RWPE2 (cell line): ENCODE measurements at regions not wholly inside any gene's neighbourhood (a gene's known extent, or its start where the extent isn't known, plus 50 kb on each side); places are given as distances from the start of the nearest gene placed in this dataset.

Experiments
- ATAC-seq: fragments of 200-7000 bp; cut with Tn5 transposase; 3 replicates; pipeline ENCODE4 v1.9.1; 2021; ENCODE audit warnings: low read depth
- DNase-seq: peaks from one replicate; pipeline ENCODE4 v3.0.0-alpha.2; 2020; ENCODE audit warnings: low spot score
- H3K27ac ChIP-seq: fragments of 450-650 bp; 2 replicates; pipeline ENCODE4 v1.5.1; 2017; ENCODE audit warnings: mild to moderate bottlenecking; ENCODE audit not compliant: poor library complexity, severe bottlenecking
- H3K27me3 ChIP-seq: fragments of 250-450 bp; sonication (Bioruptor Pico); 2 replicates; pipeline ENCODE4 v1.5.1; 2021; ENCODE audit warnings: mild to moderate bottlenecking, moderate library complexity; ENCODE audit not compliant: insufficient read depth, poor library complexity, severe bottlenecking
- H3K36me3 ChIP-seq: fragments of 250-450 bp; sonication (Bioruptor Pico); 2 replicates; pipeline ENCODE4 v1.5.1; 2020; ENCODE audit warnings: low read depth, mild to moderate bottlenecking, moderate library complexity
- H3K4me1 ChIP-seq: fragments of 250-450 bp; sonication (Bioruptor Pico); 2 replicates; pipeline ENCODE4 v1.5.1; 2021; ENCODE audit warnings: mild to moderate bottlenecking, moderate library complexity; ENCODE audit not compliant: insufficient read depth, poor library complexity, severe bottlenecking
- H3K4me3 ChIP-seq: fragments of 250-450 bp; sonication (Bioruptor Pico); 2 replicates; pipeline ENCODE4 v1.5.1; 2021; ENCODE audit warnings: mild to moderate bottlenecking, moderate library complexity; ENCODE audit not compliant: severe bottlenecking
- H3K9me3 ChIP-seq: fragments of 250-450 bp; sonication (Bioruptor Pico); 2 replicates; pipeline ENCODE4 v1.5.1; 2021; ENCODE audit warnings: mild to moderate bottlenecking, moderate library complexity; ENCODE audit not compliant: severe bottlenecking
- CTCF ChIP-seq: fragments of 450-650 bp; IDR thresholded peaks from one replicate; pipeline ENCODE4 v1.5.1; 2017; ENCODE audit warnings: mild to moderate bottlenecking, moderate library complexity; ENCODE audit not compliant: poor library complexity, severe bottlenecking

GRCh38 chr20:62531046-62531838 is 55.4 kb upstream of the GATA5 start:
- H3K4me3 ChIP-seq, result no peak overlapping the region
- H3K9me3 ChIP-seq, result no peaks in the 10 kb centered on the region
- ATAC-seq, result no peak

GRCh38 chr20:62532921-62533320 is 57.1 kb upstream of the GATA5 start:
- Histone ChIP-seq H3K27ac (no peak overlapping the region), H3K4me1 (no peaks in the 10 kb centered on the region), H3K36me3 (no peaks in the 10 kb centered on the region), H3K9me3 (no peaks in the 10 kb centered on the region), H3K4me3 (no peak overlapping the region), H3K27me3 (peaks cover 59% of the 10 kb centered on the region)
- ATAC-seq, result no peak
- no peak for DNase-seq
- no peak for TF ChIP-seq CTCF

More at GRCh38 chr20:62531046-62531838, 55.4 kb upstream of the GATA5 start:
- Histone ChIP-seq H3K27ac (no peak overlapping the region), H3K27me3 (peaks cover 70% of the 10 kb centered on the region), H3K36me3 (no peaks in the 10 kb centered on the region), H3K4me1 (no peaks in the 10 kb centered on the region)
- DNase-seq, result no peak
- no peak for TF ChIP-seq CTCF

- no peak for ATAC-seq
These were observed 58.0 kb upstream of the GATA5 start for GRCh38 chr20:62533591-62534495.

GRCh38 chr20:62534526-62535221 is 58.9 kb upstream of the GATA5 start:
- no peaks in the 10 kb centered on the region for H3K9me3 ChIP-seq
- no peaks in the 10 kb centered on the region for H3K4me1 ChIP-seq
- DNase-seq (no peak), ATAC-seq (no peak)
- H3K27ac ChIP-seq, result no peak overlapping the region
- H3K4me3 ChIP-seq, result no peak overlapping the region
- no peaks in the 10 kb centered on the region for H3K36me3 ChIP-seq
- TF ChIP-seq CTCF, result no peak
- peaks cover 53% of the 10 kb centered on the region for H3K27me3 ChIP-seq

More at GRCh38 chr20:62533591-62534495, 58.0 kb upstream of the GATA5 start:
- TF ChIP-seq CTCF, result no peak
- Histone ChIP-seq H3K27ac (no peak overlapping the region), H3K4me1 (no peaks in the 10 kb centered on the region), H3K36me3 (no peaks in the 10 kb centered on the region), H3K4me3 (no peak overlapping the region), H3K9me3 (no peaks in the 10 kb centered on the region), H3K27me3 (peaks cover 54% of the 10 kb centered on the region)
- DNase-seq, result no peak
